Gastroesophageal sphincter (tissue), 3 donors: ENCODE measurements at regions not wholly inside any gene's neighbourhood (a gene's known extent, or its start where the extent isn't known, plus 50 kb on each side); places are given as distances from the start of the nearest gene placed in this dataset.

Source experiments
- CTCF ChIP-seq, 4 experiments: fragments of 200-600 bp in 2 of 4; fragments of 450-650 bp in 2 of 4; sonication (generic) in 1 of 4; IDR thresholded peaks; one replicate each; pipeline ENCODE4 v1.5.1; 2017 to 2019; ENCODE audit warnings: antibody characterized with exemption in 4 of 4, mild to moderate bottlenecking in 2 of 4, moderate library complexity in 2 of 4
- POLR2A ChIP-seq, 2 donors: fragments of 450-650 bp; IDR thresholded peaks; one replicate each; pipeline ENCODE4 v1.6.1; 2017; ENCODE audit warnings: antibody characterized with exemption in 2 of 2, mild to moderate bottlenecking in 2 of 2, moderate library complexity in 1 of 2

- no peak for TF ChIP-seq CTCF (IDR thresholded peaks at IDR 0.05)
- no peak for TF ChIP-seq POLR2A (IDR thresholded peaks at IDR 0.05)
Observed at GRCh38 chr7:155237297-155237696, 60.4 kb upstream of the INSIG1 start.
